GM19035 (cell line): ENCODE measurements at regions not wholly inside any gene's neighbourhood (a gene's known extent, or its start where the extent isn't known, plus 50 kb on each side); places are given as distances from the start of the nearest gene placed in this dataset.

ENCODE experiments used
- ATAC-seq: cut with Tn5 transposase; IDR thresholded peaks from one replicate; pipeline ENCODE4 v1.9.1; 2021; ENCODE audit not compliant: unreplicated experiment

GRCh38 chr12:46908936-46909635, 83.3 kb upstream of the SLC38A4 start:
- ATAC-seq, result no peak

- no peak for ATAC-seq
Measured at GRCh38 chr12:46910830-46911229, 85.0 kb upstream of the SLC38A4 start.

GRCh38 chr12:46914336-46914735, 88.5 kb upstream of the SLC38A4 start:
- ATAC-seq, result no peak

- no peak for ATAC-seq
Measured at GRCh38 chr12:46915082-46915481, 89.3 kb upstream of the SLC38A4 start.

GRCh38 chr12:46915836-46916235, 90.0 kb upstream of the SLC38A4 start:
- no peak for ATAC-seq

- no peak for ATAC-seq
Measured at GRCh38 chr12:46916796-46917419, 91.1 kb upstream of the SLC38A4 start.

- no peak for ATAC-seq
Measured at GRCh38 chr12:46917821-46918220, 92.0 kb upstream of the SLC38A4 start.

- no peak for ATAC-seq
Measured at GRCh38 chr12:46918631-46919030, 92.8 kb upstream of the SLC38A4 start.

- no peak for ATAC-seq
Measured at GRCh38 chr12:46919666-46920400, 94.0 kb upstream of the SLC38A4 start.

GRCh38 chr12:46920499-46920898, 94.7 kb upstream of the SLC38A4 start:
- no peak for ATAC-seq

GRCh38 chr12:46921048-46921763, 95.4 kb upstream of the SLC38A4 start:
- no peak for ATAC-seq

- no peak for ATAC-seq
Measured at GRCh38 chr12:46921764-46922133, 96.0 kb upstream of the SLC38A4 start.

- ATAC-seq, result no peak
Measured at GRCh38 chr12:46926526-46926925, 100.7 kb upstream of the SLC38A4 start.

GRCh38 chr12:46930101-46930500, 104.3 kb upstream of the SLC38A4 start:
- no peak for ATAC-seq

- ATAC-seq, result no peak
Measured at GRCh38 chr12:46933947-46934346, 108.2 kb upstream of the SLC38A4 start.

GRCh38 chr12:46934374-46935111, 108.7 kb upstream of the SLC38A4 start:
- ATAC-seq, result no peak

- no peak for ATAC-seq
Measured at GRCh38 chr12:46935271-46935847, 109.6 kb upstream of the SLC38A4 start.

GRCh38 chr12:46936042-46936441, 110.2 kb upstream of the SLC38A4 start:
- no peak for ATAC-seq

GRCh38 chr12:46938071-46938678, 112.4 kb upstream of the SLC38A4 start:
- no peak for ATAC-seq

GRCh38 chr12:46941981-46942380, 116.2 kb upstream of the SLC38A4 start:
- no peak for ATAC-seq
